Small intestine (tissue), 7 donors: ENCODE measurements at regions not wholly inside any gene's neighbourhood (a gene's known extent, or its start where the extent isn't known, plus 50 kb on each side); places are given as distances from the start of the nearest gene placed in this dataset.

Source experiments
- DNase-seq, 2 donors: peaks; one replicate each; pipeline versions ENCODE4 v3.0.0 to v3.0.0-alpha.2; 2013
- FAIRE-seq: peaks from 2 replicates; lab custom pipeline; 2012; peaks lifted over from hg19 to GRCh38; lab: Jason Lieb, UNC
- H3K27ac ChIP-seq, 3 donors: one replicate each; pipeline ENCODE4 v1.5.1; 2013; ENCODE audit warnings: low read length in 2 of 3, mild to moderate bottlenecking in 2 of 3, control low read depth in 1 of 3, inconsistent platforms in 1 of 3, low read depth in 1 of 3, moderate library complexity in 1 of 3
- H3K27me3 ChIP-seq, 3 donors: one replicate each; pipeline ENCODE4 v1.6.1; 2013; ENCODE audit warnings: low read length in 3 of 3, inconsistent platforms in 1 of 3; ENCODE audit not compliant: control insufficient read depth in 3 of 3, insufficient read depth in 3 of 3
- H3K36me3 ChIP-seq, 3 donors: one replicate each; pipeline ENCODE4 v1.6.1; 2013; ENCODE audit warnings: low read length in 3 of 3, inconsistent platforms in 1 of 3, low read depth in 1 of 3, mild to moderate bottlenecking in 1 of 3, moderate library complexity in 1 of 3; ENCODE audit not compliant: control insufficient read depth in 3 of 3, insufficient read depth in 2 of 3
- H3K4me1 ChIP-seq, 3 donors: one replicate each; pipeline ENCODE4 v1.6.1; 2013; ENCODE audit warnings: low read length in 2 of 3, inconsistent platforms in 1 of 3, low read depth in 1 of 3, mild to moderate bottlenecking in 1 of 3, moderate library complexity in 1 of 3; ENCODE audit not compliant: control insufficient read depth in 3 of 3, insufficient read depth in 2 of 3
- H3K4me3 ChIP-seq, 3 donors: one replicate each; pipeline ENCODE4 v1.5.1; 2013; ENCODE audit warnings: low read length in 3 of 3, control low read depth in 1 of 3, inconsistent platforms in 1 of 3, low read depth in 1 of 3, mild to moderate bottlenecking in 1 of 3, moderate library complexity in 1 of 3
- H3K9me3 ChIP-seq, 2 donors: one replicate each; pipeline ENCODE4 v1.6.1; 2013; ENCODE audit warnings: low read depth in 1 of 2, low read length in 1 of 2; ENCODE audit not compliant: control insufficient read depth in 2 of 2, insufficient read depth in 1 of 2
- WGBS, 3 donors: extraction: QIAGEN DNeasy Blood & Tissue Kit; methylation state at CpG; one replicate each; pipeline ENCODE4 v1.1.7; 2013; 5-methylcytosine and 5-hydroxymethylcytosine counted together
- donor health status: healthy with polysubstance abuse.
- donor health status: control.
- donor health status: control.
- donor health status: Bipolar disorder and iron deficiency.
- donor health status: healthy.

DNA sequence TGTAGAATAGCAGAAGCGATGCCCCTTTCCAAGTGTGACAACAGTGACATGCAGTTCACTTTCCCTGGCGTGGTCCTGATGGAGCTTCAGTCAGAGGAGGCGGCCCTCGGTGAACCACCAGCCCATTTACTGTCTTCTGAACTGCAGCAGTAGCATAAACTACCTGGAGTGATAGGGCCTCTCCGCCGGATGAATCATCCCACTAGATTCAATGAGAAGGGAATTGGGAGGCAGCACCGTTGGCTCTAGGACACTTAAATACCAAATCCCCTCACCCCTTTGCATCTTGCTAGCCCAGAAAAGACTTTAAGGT is 112.8 kb upstream of the GPR12 start:
- no peak for FAIRE-seq
- no peak for DNase-seq

GRCh38 chr13:26872525-26873385 is 112.2 kb upstream of the GPR12 start:
- DNase-seq (peak; percentile 30 to 48), FAIRE-seq (no peak)
- Histone ChIP-seq H3K27ac (no peak overlapping the region), H3K4me3 (no peak overlapping the region), H3K36me3 (no peaks in the 10 kb centered on the region), H3K27me3 (peaks cover 0 to 5% (median 0%) of the 10 kb centered on the region in 3 donors), H3K9me3 (no peaks in the 10 kb centered on the region), H3K4me1 (no peaks in the 10 kb centered on the region)
- 55 to 61% (median 57%) methylated on average over 28 of the region's 28 CpGs for WGBS, 3 donors

More for the DNA sequence above, 112.8 kb upstream of the GPR12 start:
- 75 to 81% (median 79%) methylated on average over 7 of the region's 7 CpGs for whole genome bisulfite sequencing, 3 donors
- Histone ChIP-seq H3K27ac (no peak overlapping the region), H3K4me1 (no peaks in the 10 kb centered on the region), H3K4me3 (no peak overlapping the region), H3K36me3 (no peaks in the 10 kb centered on the region), H3K27me3 (peaks cover 0 to 5% (median 0%) of the 10 kb centered on the region in 3 donors), H3K9me3 (no peaks in the 10 kb centered on the region)

GRCh38 chr13:26867451-26868091 is 107.0 kb upstream of the GPR12 start:
- WGBS, 3 donors = 7 to 14% (median 10%) methylated on average over 5 of the region's 5 CpGs
- Histone ChIP-seq H3K27me3 (peaks cover 0 to 3% (median 0%) of the 10 kb centered on the region in 3 donors), H3K36me3 (no peaks in the 10 kb centered on the region), H3K27ac (no peak overlapping the region), H3K4me3 (no peak overlapping the region), H3K9me3 (no peaks in the 10 kb centered on the region), H3K4me1 (no peaks in the 10 kb centered on the region)
- DNase-seq (peak; percentile 4 to 47), FAIRE-seq (no peak)

GRCh38 chr13:26864576-26864975 is 104.0 kb upstream of the GPR12 start:
- Histone ChIP-seq H3K27ac (no peak overlapping the region), H3K36me3 (no peaks in the 10 kb centered on the region), H3K4me3 (no peak overlapping the region), H3K27me3 (peaks cover 0 to 3% (median 0%) of the 10 kb centered on the region in 3 donors), H3K4me1 (no peaks in the 10 kb centered on the region), H3K9me3 (no peaks in the 10 kb centered on the region)
- DNase-seq = no peak
- whole genome bisulfite sequencing, 3 donors = 75 to 80% (median 77%) methylated on average over 5 of the region's 5 CpGs
- no peak for FAIRE-seq

DNA sequence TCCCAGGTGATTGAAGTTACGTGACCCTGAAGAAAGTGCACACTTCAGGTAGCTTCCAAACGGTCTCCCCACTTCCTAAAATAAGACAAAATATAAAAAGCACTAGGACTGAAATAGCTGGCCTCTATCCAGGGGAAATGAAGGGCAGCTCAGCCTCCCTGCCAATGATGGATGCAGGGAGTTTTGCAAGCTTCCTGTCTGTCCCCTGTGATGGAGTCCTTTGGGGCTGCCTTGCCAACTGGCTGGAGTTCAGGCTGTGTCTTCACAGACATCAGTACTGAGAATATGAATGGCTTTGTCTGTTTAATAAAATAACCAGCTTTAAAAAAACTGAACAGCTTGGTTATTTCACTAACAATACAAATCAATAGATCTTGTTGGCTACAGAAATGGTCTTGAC is 101.4 kb upstream of the GPR12 start:
- Histone ChIP-seq H3K4me1 (no peaks in the 10 kb centered on the region), H3K4me3 (no peak overlapping the region), H3K27me3 (peaks cover 0 to 3% (median 0%) of the 10 kb centered on the region in 3 donors), H3K27ac (no peak overlapping the region), H3K36me3 (no peaks in the 10 kb centered on the region), H3K9me3 (no peaks in the 10 kb centered on the region)
- FAIRE-seq = no peak
- WGBS, 3 donors = 40 to 45% (median 44%) methylated on average over 2 of the region's 2 CpGs
- DNase-seq = no peak

GRCh38 chr13:26855921-26856320 is 95.3 kb upstream of the GPR12 start:
- Histone ChIP-seq H3K9me3 (no peaks in the 10 kb centered on the region), H3K4me3 (no peak overlapping the region), H3K4me1 (no peaks in the 10 kb centered on the region), H3K36me3 (no peaks in the 10 kb centered on the region), H3K27me3 (peaks cover 0 to 5% (median 2%) of the 10 kb centered on the region in 3 donors), H3K27ac (no peak overlapping the region)
- no peak for FAIRE-seq
- WGBS, 3 donors = 64 to 76% (median 68%) methylated on average over 5 of the region's 5 CpGs
- DNase-seq = no peak

DNA sequence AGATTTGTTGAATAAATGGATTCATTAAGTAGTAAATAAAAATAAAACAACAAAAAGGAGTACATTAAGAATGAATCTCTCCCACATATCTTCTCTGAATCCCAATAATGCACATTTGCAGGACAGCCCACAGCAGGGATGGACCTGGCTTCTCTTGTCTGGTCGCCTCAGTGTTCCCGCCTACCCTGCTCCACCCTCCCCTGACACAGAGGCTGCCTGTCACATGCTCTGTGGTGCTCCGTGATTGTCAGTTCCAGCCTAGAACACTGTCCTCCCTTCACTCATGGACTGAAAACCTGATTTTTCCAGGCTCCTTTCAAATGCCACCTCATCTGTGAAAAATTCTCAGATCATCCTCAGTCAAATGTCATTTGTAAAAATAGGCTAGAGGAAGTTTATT is 94.5 kb upstream of the GPR12 start:
- FAIRE-seq = no peak
- Histone ChIP-seq H3K27me3 (peaks cover 0 to 5% (median 2%) of the 10 kb centered on the region in 3 donors), H3K27ac (no peak overlapping the region), H3K36me3 (no peaks in the 10 kb centered on the region), H3K4me1 (no peaks in the 10 kb centered on the region), H3K4me3 (no peak overlapping the region), H3K9me3 (no peaks in the 10 kb centered on the region)
- WGBS, 3 donors = 33 to 61% (median 43%) methylated on average over 3 of the region's 3 CpGs
- no peak for DNase-seq

GRCh38 chr13:26853323-26853722 is 92.7 kb upstream of the GPR12 start:
- Histone ChIP-seq H3K4me1 (no peaks in the 10 kb centered on the region), H3K36me3 (no peaks in the 10 kb centered on the region), H3K27ac (no peak overlapping the region), H3K27me3 (peaks cover 0 to 7% (median 5%) of the 10 kb centered on the region in 3 donors), H3K4me3 (no peak overlapping the region), H3K9me3 (no peaks in the 10 kb centered on the region)
- WGBS, 3 donors = 37 to 46% (median 44%) methylated on average over 2 of the region's 2 CpGs
- DNase-seq (no peak), FAIRE-seq (no peak)
